ENCODE measurements at regions not wholly inside any gene's neighbourhood (a gene's known extent, or its start where the extent isn't known, plus 50 kb on each side); places are given as distances from the start of the nearest gene placed in this dataset.

DNA sequence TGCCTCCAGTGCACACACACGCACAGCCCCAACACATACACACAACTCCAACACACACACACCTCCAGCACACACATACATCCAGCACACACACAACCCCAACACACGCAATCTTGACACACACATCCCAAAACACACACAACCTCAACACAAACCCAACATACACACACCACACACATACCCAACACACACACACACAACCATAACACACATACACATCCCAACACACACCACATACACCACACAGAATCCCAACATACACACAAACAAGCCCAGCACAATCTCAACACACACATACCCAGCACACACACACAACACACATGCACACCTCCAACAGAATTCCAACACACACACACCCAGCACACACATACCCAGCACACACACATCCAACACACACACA is 301.1 kb downstream of the ABCC12 start:
- TF ChIP-seq, protein P1, sequence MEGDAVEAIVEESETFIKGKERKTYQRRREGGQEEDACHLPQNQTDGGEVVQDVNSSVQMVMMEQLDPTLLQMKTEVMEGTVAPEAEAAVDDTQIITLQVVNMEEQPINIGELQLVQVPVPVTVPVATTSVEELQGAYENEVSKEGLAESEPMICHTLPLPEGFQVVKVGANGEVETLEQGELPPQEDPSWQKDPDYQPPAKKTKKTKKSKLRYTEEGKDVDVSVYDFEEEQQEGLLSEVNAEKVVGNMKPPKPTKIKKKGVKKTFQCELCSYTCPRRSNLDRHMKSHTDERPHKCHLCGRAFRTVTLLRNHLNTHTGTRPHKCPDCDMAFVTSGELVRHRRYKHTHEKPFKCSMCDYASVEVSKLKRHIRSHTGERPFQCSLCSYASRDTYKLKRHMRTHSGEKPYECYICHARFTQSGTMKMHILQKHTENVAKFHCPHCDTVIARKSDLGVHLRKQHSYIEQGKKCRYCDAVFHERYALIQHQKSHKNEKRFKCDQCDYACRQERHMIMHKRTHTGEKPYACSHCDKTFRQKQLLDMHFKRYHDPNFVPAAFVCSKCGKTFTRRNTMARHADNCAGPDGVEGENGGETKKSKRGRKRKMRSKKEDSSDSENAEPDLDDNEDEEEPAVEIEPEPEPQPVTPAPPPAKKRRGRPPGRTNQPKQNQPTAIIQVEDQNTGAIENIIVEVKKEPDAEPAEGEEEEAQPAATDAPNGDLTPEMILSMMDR (IDR thresholded peaks at IDR 0.05 in 4 of 5, conservative IDR thresholded peaks at IDR 0.05 in 1 of 5): no peak
- no peak for TF ChIP-seq POLR2A (IDR thresholded peaks at IDR 0.05)

All from gastrocnemius medialis (tissue), 4 donors.